GM23338 (cell line): ENCODE measurements at regions not wholly inside any gene's neighbourhood (a gene's known extent, or its start where the extent isn't known, plus 50 kb on each side); places are given as distances from the start of the nearest gene placed in this dataset.

ENCODE experiments used
- CREB1 ChIP-seq: fragments of 250-450 bp; sonication (Bioruptor Pico); IDR thresholded peaks from 2 replicates; pipeline ENCODE4 v1.5.0; 2020; ENCODE audit warnings: low read depth, mild to moderate bottlenecking, moderate library complexity
- EZH2phosphoT487 ChIP-seq: fragments of 200-600 bp; sonication (generic); IDR thresholded peaks from one replicate; pipeline ENCODE4 v1.8.1; 2018; ENCODE audit warnings: antibody characterized with exemption; ENCODE audit not compliant: unreplicated experiment
- NANOG ChIP-seq: IDR thresholded peaks from 2 replicates; pipeline ENCODE4 v1.6.1; 2016; ENCODE audit warnings: antibody characterized with exemption, borderline replicate concordance
- POLR2AphosphoS5 ChIP-seq: IDR thresholded peaks from 2 replicates; pipeline ENCODE4 v1.6.1; 2016; ENCODE audit warnings: antibody characterized with exemption, low read depth
- TF ChIP-seq, protein P1 (sequence below), 2 experiments: fragments of 200-600 bp in 1 of 2; sonication (generic) in 1 of 2; conservative IDR thresholded peaks; 2 replicates each; pipeline versions ENCODE4 v1.5.1 to v1.6.1; 2016 to 2017; ENCODE audit warnings: antibody characterized with exemption in 2 of 2, low read depth in 2 of 2, mild to moderate bottlenecking in 2 of 2, moderate library complexity in 1 of 2
- TF ChIP-seq, protein P2 (sequence below): IDR thresholded peaks from one replicate; pipeline ENCODE4 v1.6.1; 2018; ENCODE audit warnings: antibody characterized with exemption; ENCODE audit not compliant: unreplicated experiment

DNA sequence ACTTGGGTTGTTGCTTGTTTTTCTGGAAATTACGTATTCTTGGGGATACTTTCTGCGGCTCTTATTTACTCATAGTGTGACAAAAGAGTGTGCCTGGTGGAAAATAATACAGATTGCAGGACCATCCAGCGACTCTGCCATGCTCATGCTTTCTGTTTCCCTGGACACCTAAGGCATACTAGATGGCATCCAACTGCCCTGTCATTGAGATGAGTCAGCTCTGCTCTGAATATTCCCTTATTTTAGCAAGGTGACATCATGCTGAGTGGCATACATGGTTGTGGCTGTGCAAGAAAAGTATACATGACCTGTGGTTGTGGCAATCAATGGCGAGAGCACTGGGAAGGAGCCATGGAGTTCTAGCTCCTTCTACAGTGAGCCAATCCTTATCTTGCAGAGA lies 471.0 kb downstream of the TMEM182 start:
- TF ChIP-seq, protein P1, sequence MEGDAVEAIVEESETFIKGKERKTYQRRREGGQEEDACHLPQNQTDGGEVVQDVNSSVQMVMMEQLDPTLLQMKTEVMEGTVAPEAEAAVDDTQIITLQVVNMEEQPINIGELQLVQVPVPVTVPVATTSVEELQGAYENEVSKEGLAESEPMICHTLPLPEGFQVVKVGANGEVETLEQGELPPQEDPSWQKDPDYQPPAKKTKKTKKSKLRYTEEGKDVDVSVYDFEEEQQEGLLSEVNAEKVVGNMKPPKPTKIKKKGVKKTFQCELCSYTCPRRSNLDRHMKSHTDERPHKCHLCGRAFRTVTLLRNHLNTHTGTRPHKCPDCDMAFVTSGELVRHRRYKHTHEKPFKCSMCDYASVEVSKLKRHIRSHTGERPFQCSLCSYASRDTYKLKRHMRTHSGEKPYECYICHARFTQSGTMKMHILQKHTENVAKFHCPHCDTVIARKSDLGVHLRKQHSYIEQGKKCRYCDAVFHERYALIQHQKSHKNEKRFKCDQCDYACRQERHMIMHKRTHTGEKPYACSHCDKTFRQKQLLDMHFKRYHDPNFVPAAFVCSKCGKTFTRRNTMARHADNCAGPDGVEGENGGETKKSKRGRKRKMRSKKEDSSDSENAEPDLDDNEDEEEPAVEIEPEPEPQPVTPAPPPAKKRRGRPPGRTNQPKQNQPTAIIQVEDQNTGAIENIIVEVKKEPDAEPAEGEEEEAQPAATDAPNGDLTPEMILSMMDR (conservative IDR thresholded peaks at IDR 0.05; ENCODE audit: low read depth in 2 of 2), result no peak
- no peak for TF ChIP-seq EZH2phosphoT487
- TF ChIP-seq CREB1 (CRISPR knock-in tag), result no peak
- TF ChIP-seq, protein P2, sequence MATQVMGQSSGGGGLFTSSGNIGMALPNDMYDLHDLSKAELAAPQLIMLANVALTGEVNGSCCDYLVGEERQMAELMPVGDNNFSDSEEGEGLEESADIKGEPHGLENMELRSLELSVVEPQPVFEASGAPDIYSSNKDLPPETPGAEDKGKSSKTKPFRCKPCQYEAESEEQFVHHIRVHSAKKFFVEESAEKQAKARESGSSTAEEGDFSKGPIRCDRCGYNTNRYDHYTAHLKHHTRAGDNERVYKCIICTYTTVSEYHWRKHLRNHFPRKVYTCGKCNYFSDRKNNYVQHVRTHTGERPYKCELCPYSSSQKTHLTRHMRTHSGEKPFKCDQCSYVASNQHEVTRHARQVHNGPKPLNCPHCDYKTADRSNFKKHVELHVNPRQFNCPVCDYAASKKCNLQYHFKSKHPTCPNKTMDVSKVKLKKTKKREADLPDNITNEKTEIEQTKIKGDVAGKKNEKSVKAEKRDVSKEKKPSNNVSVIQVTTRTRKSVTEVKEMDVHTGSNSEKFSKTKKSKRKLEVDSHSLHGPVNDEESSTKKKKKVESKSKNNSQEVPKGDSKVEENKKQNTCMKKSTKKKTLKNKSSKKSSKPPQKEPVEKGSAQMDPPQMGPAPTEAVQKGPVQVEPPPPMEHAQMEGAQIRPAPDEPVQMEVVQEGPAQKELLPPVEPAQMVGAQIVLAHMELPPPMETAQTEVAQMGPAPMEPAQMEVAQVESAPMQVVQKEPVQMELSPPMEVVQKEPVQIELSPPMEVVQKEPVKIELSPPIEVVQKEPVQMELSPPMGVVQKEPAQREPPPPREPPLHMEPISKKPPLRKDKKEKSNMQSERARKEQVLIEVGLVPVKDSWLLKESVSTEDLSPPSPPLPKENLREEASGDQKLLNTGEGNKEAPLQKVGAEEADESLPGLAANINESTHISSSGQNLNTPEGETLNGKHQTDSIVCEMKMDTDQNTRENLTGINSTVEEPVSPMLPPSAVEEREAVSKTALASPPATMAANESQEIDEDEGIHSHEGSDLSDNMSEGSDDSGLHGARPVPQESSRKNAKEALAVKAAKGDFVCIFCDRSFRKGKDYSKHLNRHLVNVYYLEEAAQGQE, result no peak
- TF ChIP-seq NANOG, result no peak
- TF ChIP-seq POLR2AphosphoS5, result no peak
